NCI-H2029 (cell line): ENCODE measurements at regions not wholly inside any gene's neighbourhood (a gene's known extent, or its start where the extent isn't known, plus 50 kb on each side); places are given as distances from the start of the nearest gene placed in this dataset.

Experiments
- DNase-seq: peaks from one replicate; lab custom pipeline; 2025; lab: John Stamatoyannopoulos, UW

GRCh38 chr5:91712718-91713117 is 329.6 kb upstream of the ARRDC3 start:
- DNase-seq = no peak

GRCh38 chr5:91707521-91707841 is 324.4 kb upstream of the ARRDC3 start:
- DNase-seq = no peak

GRCh38 chr5:91706785-91707520 is 323.8 kb upstream of the ARRDC3 start:
- DNase-seq = no peak

DNA sequence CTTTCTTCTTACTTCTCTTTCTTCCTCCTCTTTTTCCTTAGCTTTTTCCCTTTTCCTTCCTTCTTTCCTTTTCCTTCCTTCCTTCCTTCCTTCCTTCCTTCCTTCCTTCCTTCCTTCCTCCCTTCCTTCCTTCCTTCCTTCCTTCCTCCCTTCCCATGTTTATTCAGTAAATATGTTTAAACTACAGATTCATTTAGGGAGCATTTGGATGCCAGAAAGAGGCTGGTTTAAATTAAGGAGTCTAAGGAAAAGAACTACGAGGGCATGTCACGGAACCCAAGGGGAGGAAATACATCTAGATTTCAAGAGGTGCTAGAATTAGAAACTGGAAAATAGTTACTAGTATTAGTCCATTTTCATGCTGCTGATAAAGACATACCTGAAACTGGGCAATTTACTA is 320.0 kb upstream of the ARRDC3 start:
- no peak for DNase-seq

- no peak for DNase-seq
Observed at GRCh38 chr5:91699429-91699828, 316.3 kb upstream of the ARRDC3 start.

GRCh38 chr5:91691592-91691991 is 308.5 kb upstream of the ARRDC3 start:
- DNase-seq = no peak

DNA sequence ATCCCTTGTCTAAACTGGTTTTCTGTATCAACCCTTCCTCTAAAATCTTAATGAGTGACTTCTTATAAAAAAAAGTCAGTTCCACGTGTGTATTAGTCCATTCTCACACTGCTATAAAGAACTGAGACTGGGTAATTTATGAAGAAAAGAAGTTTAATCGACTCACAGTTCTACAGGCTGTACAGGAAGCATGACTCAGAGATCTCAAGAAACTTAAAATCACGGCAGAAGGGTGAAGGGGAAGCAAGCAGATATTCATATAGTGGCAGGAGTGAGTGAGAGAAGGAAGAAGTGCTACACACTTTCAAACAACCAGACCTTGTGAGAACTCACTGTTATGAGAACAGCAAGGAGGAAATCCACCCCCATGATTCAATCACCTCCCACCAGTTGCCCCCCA is 307.8 kb upstream of the ARRDC3 start:
- no peak for DNase-seq

GRCh38 chr5:91687430-91687829 is 304.3 kb upstream of the ARRDC3 start:
- DNase-seq = no peak

- DNase-seq = no peak
Observed at GRCh38 chr5:91684625-91685024, 301.5 kb upstream of the ARRDC3 start.

DNA sequence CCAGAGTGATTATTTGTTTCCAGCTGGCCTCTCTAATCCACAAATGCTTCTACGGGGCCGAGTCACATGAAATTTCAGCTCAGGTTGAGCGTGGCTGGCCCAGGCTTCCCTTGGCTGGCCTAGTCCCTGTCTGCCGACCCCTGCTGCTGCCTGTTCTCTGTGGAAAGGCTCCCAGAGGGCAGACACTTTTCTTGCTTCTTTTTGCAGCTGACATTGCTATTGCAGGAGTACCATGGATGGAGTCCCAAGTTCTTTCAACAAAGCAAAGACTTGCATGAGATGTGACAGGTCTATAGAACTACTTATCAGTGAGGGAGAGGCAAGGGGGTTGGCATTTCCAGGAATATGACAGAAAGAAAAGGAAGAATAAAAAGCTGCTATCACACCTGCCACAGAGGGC is 287.4 kb upstream of the ARRDC3 start:
- no peak for DNase-seq

- DNase-seq = no peak
Observed at GRCh38 chr5:91670122-91670521, 287.0 kb upstream of the ARRDC3 start.

DNA sequence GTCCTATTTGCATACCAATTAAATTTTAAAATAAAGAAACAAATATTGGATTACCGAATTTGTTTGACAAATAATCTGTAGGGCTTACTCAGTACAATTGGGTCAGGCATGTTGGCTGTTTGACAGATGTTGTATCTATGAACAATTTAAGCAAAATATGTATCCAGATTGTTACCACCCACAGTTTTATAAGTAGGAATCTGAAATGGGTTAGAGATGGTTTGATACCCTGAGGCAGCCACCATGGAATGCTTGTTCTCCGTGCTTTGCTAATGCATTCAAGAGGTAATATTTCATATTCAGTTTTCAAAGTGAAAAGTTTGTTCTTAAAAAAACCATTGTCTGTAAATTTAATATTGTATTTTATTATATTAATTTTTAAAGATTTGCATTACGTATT is 285.1 kb upstream of the ARRDC3 start:
- DNase-seq = no peak

DNA sequence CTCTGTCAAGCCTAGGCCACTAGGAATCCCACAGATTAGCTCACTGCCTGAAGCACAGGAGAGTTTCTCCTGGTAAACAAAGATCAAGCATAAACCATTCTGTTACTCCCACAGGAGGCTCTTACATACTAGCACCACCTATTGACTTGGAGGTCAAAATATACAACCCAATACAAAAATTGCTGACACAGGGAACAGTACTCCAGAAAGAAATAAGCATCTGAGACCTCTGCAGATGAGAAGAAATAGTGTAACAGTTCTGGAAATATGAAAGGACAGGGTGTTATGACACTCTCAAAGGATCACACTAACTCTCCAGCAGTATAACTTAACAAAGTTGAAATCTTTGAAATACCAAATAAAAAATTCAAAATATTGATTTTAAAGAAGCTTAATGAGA is 269.6 kb upstream of the ARRDC3 start:
- no peak for DNase-seq

GRCh38 chr5:91651704-91652103 is 268.6 kb upstream of the ARRDC3 start:
- DNase-seq = peak; percentile 37

- no peak for DNase-seq
Observed at GRCh38 chr5:91645347-91645746, 262.2 kb upstream of the ARRDC3 start.

DNA sequence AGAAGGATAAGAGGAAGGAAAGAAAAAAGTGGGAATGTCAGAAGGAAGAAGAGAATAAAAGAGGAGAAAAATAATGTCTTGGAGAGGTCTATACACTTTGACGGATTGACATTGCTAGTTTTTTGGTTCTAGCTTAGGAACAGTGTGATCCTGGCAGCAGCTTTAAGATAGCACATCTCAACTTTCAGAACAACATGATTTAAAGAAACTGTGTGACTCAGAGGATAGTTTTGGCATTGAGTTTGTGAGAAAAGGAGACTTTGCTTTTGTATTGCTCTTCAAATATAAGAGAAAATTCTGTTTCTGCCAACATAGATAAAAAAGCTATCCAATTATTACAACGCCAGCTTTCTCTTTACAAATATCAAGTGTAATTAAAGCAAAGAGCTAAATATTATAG is 260.7 kb upstream of the ARRDC3 start:
- DNase-seq = no peak

GRCh38 chr5:91642581-91642980 is 259.5 kb upstream of the ARRDC3 start:
- DNase-seq = no peak

DNA sequence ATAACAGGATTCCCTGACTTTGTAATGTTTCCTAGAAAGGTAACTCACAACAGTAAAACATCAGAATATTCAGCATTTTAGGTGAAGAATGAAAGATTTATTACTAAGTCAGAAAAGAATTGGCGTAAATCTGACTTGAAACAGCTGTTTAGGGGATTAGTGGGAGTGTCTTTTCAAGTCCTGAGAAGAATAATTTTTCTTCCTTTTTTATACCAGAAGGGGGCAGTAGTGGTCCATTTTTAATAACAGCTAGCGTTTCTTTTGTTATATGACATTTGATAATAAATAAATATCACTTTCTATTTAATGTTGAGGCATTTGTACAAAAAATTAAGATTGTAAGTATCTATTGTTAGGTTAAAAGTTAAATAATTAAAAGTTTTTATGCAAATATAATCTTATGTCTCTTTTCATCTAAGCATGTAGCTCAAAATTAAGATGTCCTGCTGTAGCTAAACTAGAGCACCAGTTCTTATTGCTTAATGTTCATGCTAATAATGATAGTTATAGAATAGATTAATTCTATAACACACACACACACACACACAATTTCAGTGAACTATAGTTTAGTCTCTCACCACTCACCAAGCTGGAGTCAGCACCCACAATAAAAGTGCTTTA is 258.7 kb upstream of the ARRDC3 start:
- DNase-seq = peak; percentile 41

DNA sequence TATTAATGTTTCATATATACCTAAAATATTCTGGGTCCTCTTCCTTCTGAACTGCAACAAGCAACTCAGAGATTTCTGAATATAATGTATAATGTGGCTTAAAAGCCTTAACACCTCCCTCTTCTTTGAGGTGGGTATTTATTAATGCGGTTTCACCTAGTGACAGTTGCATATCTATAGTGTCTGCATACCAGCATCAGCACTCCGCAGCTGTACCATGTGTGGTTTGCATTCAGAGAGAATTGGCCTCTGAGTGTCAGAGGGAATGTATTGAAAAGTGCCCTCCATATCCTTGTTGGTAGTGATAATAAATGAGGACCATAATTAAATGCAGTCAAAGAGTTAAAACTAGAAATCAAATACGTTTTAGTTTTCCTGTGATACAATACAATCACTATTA is 256.6 kb upstream of the ARRDC3 start:
- no peak for DNase-seq

DNA sequence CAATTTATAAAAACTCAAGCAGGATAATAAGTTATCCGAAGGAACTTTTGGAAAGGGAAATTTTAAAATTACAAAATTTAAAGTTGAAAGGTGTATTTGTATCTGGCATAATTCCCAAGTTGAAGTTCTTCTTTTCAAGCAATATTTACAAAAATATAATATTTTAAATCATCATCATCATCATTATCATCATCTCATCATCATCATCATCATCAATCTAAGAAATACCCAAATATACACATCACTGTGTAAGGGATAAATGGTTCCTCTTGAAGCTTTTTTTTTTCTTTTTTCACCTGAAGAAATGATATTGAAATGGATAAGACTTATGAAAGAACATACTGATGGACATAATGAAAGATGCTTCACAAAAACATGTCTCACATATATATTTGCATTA is 254.9 kb upstream of the ARRDC3 start:
- DNase-seq = no peak

DNA sequence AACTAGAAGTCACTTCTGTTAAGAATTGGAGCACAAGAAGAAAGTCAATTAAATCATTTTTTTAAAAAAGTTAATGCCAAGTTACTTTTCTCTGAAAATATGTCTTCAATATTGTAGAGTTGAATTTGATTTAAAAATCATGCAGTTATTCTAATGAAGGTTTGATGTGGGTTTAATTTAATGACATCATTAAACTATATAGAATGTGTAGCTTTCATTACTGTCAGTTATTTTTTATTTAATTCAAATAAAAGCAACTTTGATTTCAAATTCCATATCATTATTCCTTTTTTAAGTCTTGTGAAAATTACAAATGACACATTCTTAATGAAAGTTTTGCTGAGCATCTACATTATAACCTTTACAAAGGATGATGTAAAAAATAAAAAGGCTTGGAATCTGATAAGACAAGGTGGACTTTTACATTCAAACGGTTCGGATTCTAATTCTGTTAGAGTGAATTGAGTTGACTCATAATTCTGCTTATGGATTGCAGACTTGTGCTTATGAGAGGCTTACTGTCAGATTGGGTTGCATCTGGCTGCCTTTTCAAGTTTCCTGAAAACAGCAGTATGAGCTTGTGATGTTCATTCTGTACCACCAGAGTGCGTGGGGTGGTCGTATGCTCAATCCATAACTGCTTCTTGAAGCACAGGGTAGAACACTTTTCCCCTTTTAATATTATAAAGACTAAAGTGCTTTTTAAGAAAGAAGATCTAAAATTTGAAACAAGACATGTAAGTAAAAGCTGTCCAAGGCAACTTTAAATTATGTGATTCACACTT is 253.0 kb upstream of the ARRDC3 start:
- no peak for DNase-seq

- no peak for DNase-seq
Observed at GRCh38 chr5:91632871-91633270, 249.8 kb upstream of the ARRDC3 start.

DNA sequence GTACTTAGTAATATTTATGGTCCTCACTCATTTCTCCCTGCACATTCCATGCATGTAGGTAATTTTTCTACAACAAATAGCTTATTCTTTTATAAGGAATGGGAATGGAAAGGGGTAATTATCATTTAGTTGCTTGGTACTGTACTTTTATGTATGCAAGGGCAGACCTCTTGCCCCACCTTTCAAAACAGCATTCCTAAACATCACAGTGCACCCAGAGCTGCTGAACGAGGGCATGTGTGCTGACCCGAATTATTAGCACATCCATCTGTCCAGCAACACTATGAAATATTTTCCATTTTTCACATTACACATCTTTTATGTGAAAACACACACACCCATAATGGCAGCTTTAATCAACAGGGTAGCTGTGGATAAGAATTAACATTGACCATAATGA is 228.6 kb upstream of the ARRDC3 start:
- no peak for DNase-seq
